HEK293 (cell line): ENCODE measurements at regions not wholly inside any gene's neighbourhood (a gene's known extent, or its start where the extent isn't known, plus 50 kb on each side); places are given as distances from the start of the nearest gene placed in this dataset.

Experiments
- CTCF ChIA-PET: fragments of 350-600 bp; formaldehyde crosslinking; extraction: SDS; loops from one replicate; lab custom pipeline; 2021; ENCODE audit warnings: antibody characterized with exemption; lab: Yijun Ruan, JAX
- POLR2A ChIA-PET: fragments of 300-600 bp; formaldehyde crosslinking; extraction: SDS; loops from one replicate; lab custom pipeline; 2020; ENCODE audit warnings: antibody characterized with exemption, inconsistent platforms; lab: Yijun Ruan, JAX
- H3K27ac ChIP-seq: fragments of 200-500 bp; sonication (Bioruptor generic); 2 replicates; pipeline ENCODE4 v1.5.1; 2014; ENCODE audit warnings: low read depth, low read length, control low read depth, inconsistent platforms; ENCODE audit errors: extremely low read depth
- H3K36me3 ChIP-seq, 2 experiments: fragments of 200-500 bp in 1 of 2; sonication (Bioruptor generic) in 1 of 2; 1 replicate in 1 of 2; 2 replicates in 1 of 2; pipeline ENCODE4 v1.5.1; 2014 to 2017; ENCODE audit warnings: inconsistent platforms in 2 of 2, low read length in 2 of 2; ENCODE audit not compliant: control insufficient read depth in 2 of 2, insufficient read depth in 1 of 2
- H3K4me1 ChIP-seq: fragments of 200-500 bp; sonication (Bioruptor generic); 2 replicates; pipeline ENCODE4 v1.5.1; 2014; ENCODE audit warnings: mild to moderate bottlenecking, low read length, inconsistent platforms; ENCODE audit not compliant: control insufficient read depth, insufficient read depth
- H3K4me3 ChIP-seq: 2 replicates; pipeline ENCODE4 v1.5.1; 2011; ENCODE audit warnings: low read depth, mild to moderate bottlenecking, control low read depth, low read length, moderate library complexity
- H3K9me3 ChIP-seq: fragments of 200-500 bp; sonication (Bioruptor generic); 2 replicates; pipeline ENCODE4 v1.5.1; 2014; ENCODE audit warnings: low read depth, low read length, inconsistent platforms; ENCODE audit not compliant: control insufficient read depth, insufficient read depth
- ELK4 ChIP-seq: IDR thresholded peaks from 2 replicates; pipeline ENCODE4 v1.6.1; 2011; ENCODE audit warnings: mild to moderate bottlenecking, low read depth, low read length, borderline replicate concordance
- GFI1B ChIP-seq: fragments of 450-650 bp; formaldehyde crosslinking; IDR thresholded peaks from 2 replicates; pipeline ENCODE4 v1.5.1; 2016; ENCODE audit warnings: missing biosample characterization, missing genetic modification characterization
- KLF1 ChIP-seq: fragments of 450-650 bp; formaldehyde crosslinking; IDR thresholded peaks from 2 replicates; pipeline ENCODE4 v1.5.1; 2016; ENCODE audit warnings: missing biosample characterization, missing genetic modification characterization
- KLF16 ChIP-seq: fragments of 450-650 bp; formaldehyde crosslinking; IDR thresholded peaks from 2 replicates; pipeline ENCODE4 v1.5.1; 2017; ENCODE audit warnings: missing biosample characterization, missing genetic modification characterization
- KLF17 ChIP-seq: fragments of 450-650 bp; formaldehyde crosslinking; IDR thresholded peaks from 2 replicates; pipeline ENCODE4 v1.5.1; 2016; ENCODE audit warnings: missing biosample characterization, missing genetic modification characterization
- SALL2 ChIP-seq: fragments of 450-650 bp; formaldehyde crosslinking; IDR thresholded peaks from 2 replicates; pipeline ENCODE4 v1.5.0; 2017; ENCODE audit warnings: missing biosample characterization, mild to moderate bottlenecking, missing genetic modification characterization, borderline replicate concordance
- SP7 ChIP-seq: fragments of 450-650 bp; formaldehyde crosslinking; IDR thresholded peaks from 2 replicates; pipeline ENCODE4 v1.5.1; 2016; ENCODE audit warnings: missing biosample characterization, missing genetic modification characterization
- YY1 ChIP-seq: fragments of 450-650 bp; formaldehyde crosslinking; IDR thresholded peaks from 2 replicates; pipeline ENCODE4 v1.5.1; 2018; ENCODE audit warnings: missing biosample characterization, missing genetic modification characterization
- ZBTB48 ChIP-seq: fragments of 450-650 bp; formaldehyde crosslinking; IDR thresholded peaks from 2 replicates; pipeline ENCODE4 v1.5.1; 2016; ENCODE audit warnings: missing biosample characterization, missing genetic modification characterization
- ZBTB7A ChIP-seq: fragments of 450-650 bp; formaldehyde crosslinking; IDR thresholded peaks from 2 replicates; pipeline ENCODE4 v1.5.1; 2016; ENCODE audit warnings: low read depth, missing biosample characterization, missing genetic modification characterization
- ZIC2 ChIP-seq: fragments of 450-650 bp; formaldehyde crosslinking; IDR thresholded peaks from 2 replicates; pipeline ENCODE4 v1.5.1; 2016; ENCODE audit warnings: missing biosample characterization, missing genetic modification characterization
- ZNF2 ChIP-seq: fragments of 450-650 bp; formaldehyde crosslinking; IDR thresholded peaks from 2 replicates; pipeline ENCODE4 v1.5.1; 2016; ENCODE audit warnings: missing biosample characterization, missing genetic modification characterization
- ZNF221 ChIP-seq: fragments of 450-650 bp; formaldehyde crosslinking; IDR thresholded peaks from 2 replicates; pipeline ENCODE4 v1.5.1; 2017; ENCODE audit warnings: missing biosample characterization, missing genetic modification characterization, borderline replicate concordance
- ZNF398 ChIP-seq: fragments of 450-650 bp; formaldehyde crosslinking; IDR thresholded peaks from 2 replicates; pipeline ENCODE4 v1.5.1; 2017; ENCODE audit warnings: missing biosample characterization, missing genetic modification characterization
- ZNF530 ChIP-seq: fragments of 450-650 bp; formaldehyde crosslinking; IDR thresholded peaks from 2 replicates; pipeline ENCODE4 v1.5.1; 2016; ENCODE audit warnings: low read depth, missing biosample characterization, missing genetic modification characterization
- ZNF76 ChIP-seq: fragments of 450-650 bp; formaldehyde crosslinking; IDR thresholded peaks from 2 replicates; pipeline ENCODE4; 2016; ENCODE audit warnings: low read depth, missing biosample characterization, missing genetic modification characterization, borderline replicate concordance
- ZNF768 ChIP-seq: fragments of 450-650 bp; formaldehyde crosslinking; IDR thresholded peaks from 2 replicates; pipeline ENCODE4 v1.5.1; 2018; ENCODE audit warnings: missing biosample characterization, mild to moderate bottlenecking, missing genetic modification characterization
- ZNF776 ChIP-seq: fragments of 450-650 bp; formaldehyde crosslinking; IDR thresholded peaks from 2 replicates; pipeline ENCODE4 v1.5.0; 2017; ENCODE audit warnings: missing biosample characterization, missing genetic modification characterization, borderline replicate concordance
- ZNF777 ChIP-seq: fragments of 450-650 bp; formaldehyde crosslinking; IDR thresholded peaks from 2 replicates; pipeline ENCODE4 v1.5.1; 2017; ENCODE audit warnings: missing biosample characterization, missing genetic modification characterization, borderline replicate concordance
- ZNF792 ChIP-seq: fragments of 450-650 bp; formaldehyde crosslinking; IDR thresholded peaks from 2 replicates; pipeline ENCODE4 v1.5.1; 2016; ENCODE audit warnings: missing biosample characterization, missing genetic modification characterization
- TF ChIP-seq, protein P1 (sequence below): fragments of 450-650 bp; formaldehyde crosslinking; IDR thresholded peaks from 2 replicates; pipeline ENCODE4 v1.5.1; 2016; ENCODE audit warnings: missing biosample characterization, missing genetic modification characterization
- TF ChIP-seq, protein P2 (sequence below): fragments of 450-650 bp; formaldehyde crosslinking; IDR thresholded peaks from 2 replicates; pipeline ENCODE4 v1.5.1; 2017; ENCODE audit warnings: missing biosample characterization, missing genetic modification characterization
- TF ChIP-seq, protein P3 (sequence below): fragments of 450-650 bp; IDR thresholded peaks from 2 replicates; pipeline ENCODE4 v1.5.1; 2018; ENCODE audit warnings: missing biosample characterization, missing genetic modification characterization

DNA sequence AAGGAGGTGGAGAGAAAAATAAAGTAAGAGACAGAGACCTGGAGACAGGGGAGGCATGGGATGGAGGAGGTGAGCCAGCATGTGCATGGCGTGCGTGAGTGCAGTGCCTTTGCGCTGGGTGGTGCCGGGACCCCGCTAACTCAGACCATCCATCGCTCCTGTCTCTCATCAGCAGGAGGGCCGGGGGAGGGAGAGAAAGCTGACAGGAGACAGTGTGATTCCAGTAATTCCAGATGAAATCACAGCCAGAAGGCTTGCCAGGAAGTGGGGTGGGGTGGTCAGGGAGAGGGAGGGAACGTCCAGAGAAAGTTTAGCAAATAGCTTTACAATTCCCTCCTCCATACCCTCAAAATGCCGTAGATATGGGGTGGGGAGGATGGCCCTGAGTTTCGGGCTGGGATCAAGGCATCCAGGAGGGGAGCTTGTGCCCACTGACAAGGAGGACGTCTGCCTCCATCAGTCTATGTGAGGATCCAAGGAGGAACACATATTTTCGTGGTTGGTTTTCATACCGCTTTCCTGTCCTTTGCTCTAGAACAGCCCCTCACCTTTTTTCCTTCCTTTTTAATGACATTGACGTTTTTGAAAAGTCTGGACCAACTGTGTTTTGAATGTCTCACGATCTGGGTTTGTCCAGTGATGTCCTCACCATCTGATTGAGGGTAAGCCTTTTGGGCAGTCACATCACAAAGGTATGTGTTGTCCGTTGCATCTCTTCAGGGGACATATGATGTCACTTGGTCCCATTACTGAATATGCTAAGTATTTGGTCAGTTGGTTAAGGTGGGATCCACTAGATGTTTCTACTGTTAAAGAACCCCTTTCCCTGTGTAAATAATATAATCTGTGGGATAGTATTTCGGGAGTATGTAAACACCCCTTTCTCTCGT lies 567.3 kb downstream of the MIAT start:
- no peak for TF ChIP-seq ZNF221
- TF ChIP-seq GFI1B (tag by site-specific recombination): no peak
- peak; percentile 63 for TF ChIP-seq ZIC2 (tag by site-specific recombination)
- TF ChIP-seq KLF17: no peak
- TF ChIP-seq, protein P1, sequence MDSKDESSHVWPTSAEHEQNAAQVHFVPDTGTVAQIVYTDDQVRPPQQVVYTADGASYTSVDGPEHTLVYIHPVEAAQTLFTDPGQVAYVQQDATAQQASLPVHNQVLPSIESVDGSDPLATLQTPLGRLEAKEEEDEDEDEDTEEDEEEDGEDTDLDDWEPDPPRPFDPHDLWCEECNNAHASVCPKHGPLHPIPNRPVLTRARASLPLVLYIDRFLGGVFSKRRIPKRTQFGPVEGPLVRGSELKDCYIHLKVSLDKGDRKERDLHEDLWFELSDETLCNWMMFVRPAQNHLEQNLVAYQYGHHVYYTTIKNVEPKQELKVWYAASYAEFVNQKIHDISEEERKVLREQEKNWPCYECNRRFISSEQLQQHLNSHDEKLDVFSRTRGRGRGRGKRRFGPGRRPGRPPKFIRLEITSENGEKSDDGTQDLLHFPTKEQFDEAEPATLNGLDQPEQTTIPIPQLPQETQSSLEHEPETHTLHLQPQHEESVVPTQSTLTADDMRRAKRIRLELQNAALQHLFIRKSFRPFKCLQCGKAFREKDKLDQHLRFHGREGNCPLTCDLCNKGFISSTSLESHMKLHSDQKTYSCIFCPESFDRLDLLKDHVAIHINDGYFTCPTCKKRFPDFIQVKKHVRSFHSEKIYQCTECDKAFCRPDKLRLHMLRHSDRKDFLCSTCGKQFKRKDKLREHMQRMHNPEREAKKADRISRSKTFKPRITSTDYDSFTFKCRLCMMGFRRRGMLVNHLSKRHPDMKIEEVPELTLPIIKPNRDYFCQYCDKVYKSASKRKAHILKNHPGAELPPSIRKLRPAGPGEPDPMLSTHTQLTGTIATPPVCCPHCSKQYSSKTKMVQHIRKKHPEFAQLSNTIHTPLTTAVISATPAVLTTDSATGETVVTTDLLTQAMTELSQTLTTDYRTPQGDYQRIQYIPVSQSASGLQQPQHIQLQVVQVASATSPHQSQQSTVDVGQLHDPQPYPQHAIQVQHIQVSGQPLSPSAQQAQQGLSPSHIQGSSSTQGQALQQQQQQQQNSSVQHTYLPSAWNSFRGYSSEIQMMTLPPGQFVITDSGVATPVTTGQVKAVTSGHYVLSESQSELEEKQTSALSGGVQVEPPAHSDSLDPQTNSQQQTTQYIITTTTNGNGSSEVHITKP (tag by site-specific recombination): no peak
- TF ChIP-seq ZNF530 (tag by site-specific recombination): peak; percentile 97
- no peak for TF ChIP-seq KLF16 (tag by site-specific recombination)
- no peak for TF ChIP-seq ZNF2
- no peak for TF ChIP-seq ZNF776 (tag by site-specific recombination)
- no peak for TF ChIP-seq SP7 (tag by site-specific recombination)
- TF ChIP-seq, protein P2, sequence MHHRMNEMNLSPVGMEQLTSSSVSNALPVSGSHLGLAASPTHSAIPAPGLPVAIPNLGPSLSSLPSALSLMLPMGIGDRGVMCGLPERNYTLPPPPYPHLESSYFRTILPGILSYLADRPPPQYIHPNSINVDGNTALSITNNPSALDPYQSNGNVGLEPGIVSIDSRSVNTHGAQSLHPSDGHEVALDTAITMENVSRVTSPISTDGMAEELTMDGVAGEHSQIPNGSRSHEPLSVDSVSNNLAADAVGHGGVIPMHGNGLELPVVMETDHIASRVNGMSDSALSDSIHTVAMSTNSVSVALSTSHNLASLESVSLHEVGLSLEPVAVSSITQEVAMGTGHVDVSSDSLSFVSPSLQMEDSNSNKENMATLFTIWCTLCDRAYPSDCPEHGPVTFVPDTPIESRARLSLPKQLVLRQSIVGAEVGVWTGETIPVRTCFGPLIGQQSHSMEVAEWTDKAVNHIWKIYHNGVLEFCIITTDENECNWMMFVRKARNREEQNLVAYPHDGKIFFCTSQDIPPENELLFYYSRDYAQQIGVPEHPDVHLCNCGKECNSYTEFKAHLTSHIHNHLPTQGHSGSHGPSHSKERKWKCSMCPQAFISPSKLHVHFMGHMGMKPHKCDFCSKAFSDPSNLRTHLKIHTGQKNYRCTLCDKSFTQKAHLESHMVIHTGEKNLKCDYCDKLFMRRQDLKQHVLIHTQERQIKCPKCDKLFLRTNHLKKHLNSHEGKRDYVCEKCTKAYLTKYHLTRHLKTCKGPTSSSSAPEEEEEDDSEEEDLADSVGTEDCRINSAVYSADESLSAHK (tag by site-specific recombination): no peak
- no peak for TF ChIP-seq KLF1 (tag by site-specific recombination)
- no peak for TF ChIP-seq ZBTB48 (tag by site-specific recombination)
- TF ChIP-seq, protein P3, sequence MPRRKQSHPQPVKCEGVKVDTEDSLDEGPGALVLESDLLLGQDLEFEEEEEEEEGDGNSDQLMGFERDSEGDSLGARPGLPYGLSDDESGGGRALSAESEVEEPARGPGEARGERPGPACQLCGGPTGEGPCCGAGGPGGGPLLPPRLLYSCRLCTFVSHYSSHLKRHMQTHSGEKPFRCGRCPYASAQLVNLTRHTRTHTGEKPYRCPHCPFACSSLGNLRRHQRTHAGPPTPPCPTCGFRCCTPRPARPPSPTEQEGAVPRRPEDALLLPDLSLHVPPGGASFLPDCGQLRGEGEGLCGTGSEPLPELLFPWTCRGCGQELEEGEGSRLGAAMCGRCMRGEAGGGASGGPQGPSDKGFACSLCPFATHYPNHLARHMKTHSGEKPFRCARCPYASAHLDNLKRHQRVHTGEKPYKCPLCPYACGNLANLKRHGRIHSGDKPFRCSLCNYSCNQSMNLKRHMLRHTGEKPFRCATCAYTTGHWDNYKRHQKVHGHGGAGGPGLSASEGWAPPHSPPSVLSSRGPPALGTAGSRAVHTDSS (tag by site-specific recombination): no peak
- TF ChIP-seq ELK4: no peak
- no peak for TF ChIP-seq ZNF76 (tag by site-specific recombination)
- TF ChIP-seq ZNF768: no peak
- TF ChIP-seq ZNF398 (tag by site-specific recombination): 0 out of 2 replicates have a peak, but pooled peaks have one; percentile 29
- no peak for TF ChIP-seq SALL2 (tag by site-specific recombination)
- no peak for TF ChIP-seq ZBTB7A (tag by site-specific recombination)
- TF ChIP-seq ZNF792 (tag by site-specific recombination): no peak
- no peak for TF ChIP-seq YY1 (tag by site-specific recombination)
- no peak for TF ChIP-seq ZNF777 (tag by site-specific recombination)
- TF ChIP-seq, all 188 proteins: peak for 3
- CTCF ChIA-PET: interaction anchor here (0.7 kb wide), 1 partner anchor 858 kb away, joined by 3 read pairs; no protein-coding TSS in a partner anchor
- Histone ChIP-seq H3K9me3 (no peaks in the 10 kb centered on the region), H3K36me3 (no peaks in the 10 kb centered on the region), H3K27ac (peak overlapping the region; percentile 6; the same call in 1 of the 2 replicates), H3K4me3 (no peak overlapping the region), H3K4me1 (peaks cover 3% of the 10 kb centered on the region)
- POLR2A ChIA-PET: interaction anchor here (1.1 kb wide), 1 partner anchor 14 kb away, joined by 5 read pairs; no protein-coding TSS in a partner anchor
